AG09319 (cell line): ENCODE measurements at regions not wholly inside any gene's neighbourhood (a gene's known extent, or its start where the extent isn't known, plus 50 kb on each side); places are given as distances from the start of the nearest gene placed in this dataset.
"Not testable (repeated sequence)": the region's sequence is repeated elsewhere in the genome, so short reads cannot be mapped to it uniquely, and the experiment has no call there.

ENCODE experiments used
- DNase-seq: peaks from one replicate; pipeline ENCODE4 v3.0.0-alpha.2; 2010; ENCODE audit warnings: low read depth; ENCODE audit errors: extremely low read depth
- TF ChIP-seq, protein P1 (sequence below): IDR thresholded peaks from 2 replicates; pipeline ENCODE4 v1.5.1; 2011; ENCODE audit warnings: low read depth, mild to moderate bottlenecking, inconsistent platforms, low read length, moderate library complexity

DNA sequence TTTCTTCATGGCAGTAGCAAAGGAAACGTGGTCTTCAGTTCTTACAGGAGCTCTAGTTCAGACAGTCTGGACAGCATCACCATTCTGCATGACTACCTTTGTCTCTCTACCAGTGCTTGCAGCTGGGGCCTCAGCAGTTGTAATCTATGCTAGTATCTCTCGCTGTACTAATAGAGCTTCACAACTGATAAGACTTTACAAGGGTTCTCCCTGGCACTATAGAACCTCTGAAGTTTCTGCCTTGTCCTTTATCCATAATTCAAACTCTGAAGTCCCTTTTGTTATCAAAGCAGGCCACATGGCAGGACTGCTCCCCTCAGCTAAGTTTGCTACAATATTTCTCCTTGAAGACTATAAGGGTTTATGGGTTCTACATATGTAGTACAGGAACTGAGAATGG is 842.1 kb upstream of the ADGRB3 start:
- TF ChIP-seq, protein P1, sequence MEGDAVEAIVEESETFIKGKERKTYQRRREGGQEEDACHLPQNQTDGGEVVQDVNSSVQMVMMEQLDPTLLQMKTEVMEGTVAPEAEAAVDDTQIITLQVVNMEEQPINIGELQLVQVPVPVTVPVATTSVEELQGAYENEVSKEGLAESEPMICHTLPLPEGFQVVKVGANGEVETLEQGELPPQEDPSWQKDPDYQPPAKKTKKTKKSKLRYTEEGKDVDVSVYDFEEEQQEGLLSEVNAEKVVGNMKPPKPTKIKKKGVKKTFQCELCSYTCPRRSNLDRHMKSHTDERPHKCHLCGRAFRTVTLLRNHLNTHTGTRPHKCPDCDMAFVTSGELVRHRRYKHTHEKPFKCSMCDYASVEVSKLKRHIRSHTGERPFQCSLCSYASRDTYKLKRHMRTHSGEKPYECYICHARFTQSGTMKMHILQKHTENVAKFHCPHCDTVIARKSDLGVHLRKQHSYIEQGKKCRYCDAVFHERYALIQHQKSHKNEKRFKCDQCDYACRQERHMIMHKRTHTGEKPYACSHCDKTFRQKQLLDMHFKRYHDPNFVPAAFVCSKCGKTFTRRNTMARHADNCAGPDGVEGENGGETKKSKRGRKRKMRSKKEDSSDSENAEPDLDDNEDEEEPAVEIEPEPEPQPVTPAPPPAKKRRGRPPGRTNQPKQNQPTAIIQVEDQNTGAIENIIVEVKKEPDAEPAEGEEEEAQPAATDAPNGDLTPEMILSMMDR: no peak
- no peak for DNase-seq

- TF ChIP-seq, protein P1: no peak
Measured at GRCh38 chr6:67790569-67790968, 844.5 kb upstream of the ADGRB3 start.

DNA sequence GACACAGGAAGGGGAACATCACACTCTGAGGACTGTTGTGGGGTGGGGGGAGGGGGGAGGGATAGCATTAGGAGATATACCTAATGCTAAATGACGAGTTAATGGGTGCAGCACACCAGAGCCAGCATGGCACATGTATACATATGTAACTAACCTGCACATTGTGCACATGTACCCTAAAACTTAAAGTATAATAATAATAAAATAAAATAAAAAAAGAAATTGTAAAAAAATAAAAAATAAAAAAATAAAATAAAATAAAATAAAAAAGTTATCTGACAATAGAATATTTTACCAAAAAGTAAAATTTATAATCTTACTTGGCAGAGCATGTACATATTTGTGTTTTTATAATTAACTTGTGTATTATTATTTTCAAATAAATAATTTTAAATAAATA is 848.0 kb upstream of the ADGRB3 start:
- DNase-seq: not testable (repeated sequence)

More at GRCh38 chr6:67790569-67790968, 844.5 kb upstream of the ADGRB3 start:
- DNase-seq: no peak

DNA sequence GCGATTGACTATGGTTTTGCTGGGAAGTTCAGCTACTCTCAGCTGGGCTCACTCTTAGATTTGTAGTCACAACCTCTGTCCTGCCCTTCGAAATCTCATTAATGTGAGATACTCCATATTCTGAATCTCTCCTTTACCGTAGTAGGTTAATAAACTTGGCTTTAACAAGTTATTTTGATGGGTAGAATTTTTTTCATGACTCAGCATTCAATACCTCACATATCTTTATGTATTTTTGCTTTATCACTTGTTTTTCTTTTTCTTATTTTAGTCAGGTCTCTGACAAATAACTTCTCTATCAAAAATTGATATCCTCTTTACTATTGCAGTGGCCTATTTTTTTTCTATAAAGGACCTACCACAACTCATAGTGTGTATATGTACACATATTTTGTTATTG is 855.2 kb upstream of the ADGRB3 start:
- TF ChIP-seq, protein P1: no peak
- no peak for DNase-seq

DNA sequence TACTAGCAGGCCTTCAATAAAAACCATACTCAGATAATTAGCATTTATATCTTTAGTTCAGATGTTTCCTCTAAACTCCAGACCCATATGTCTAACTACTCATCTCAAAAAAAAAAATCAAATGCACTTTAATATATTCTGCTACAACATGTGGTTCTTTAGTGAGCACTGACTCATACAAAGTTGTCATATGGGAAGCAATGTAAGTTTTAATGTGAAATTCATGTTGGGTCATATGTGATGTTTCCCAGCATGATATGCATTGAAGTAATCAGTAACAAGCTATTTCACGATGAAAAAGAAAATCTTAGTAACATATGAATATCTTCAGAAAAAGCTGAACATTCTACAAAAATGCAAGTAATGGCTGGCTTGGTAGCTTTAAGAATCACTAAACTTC is 859.7 kb upstream of the ADGRB3 start:
- TF ChIP-seq, protein P1: no peak

DNA sequence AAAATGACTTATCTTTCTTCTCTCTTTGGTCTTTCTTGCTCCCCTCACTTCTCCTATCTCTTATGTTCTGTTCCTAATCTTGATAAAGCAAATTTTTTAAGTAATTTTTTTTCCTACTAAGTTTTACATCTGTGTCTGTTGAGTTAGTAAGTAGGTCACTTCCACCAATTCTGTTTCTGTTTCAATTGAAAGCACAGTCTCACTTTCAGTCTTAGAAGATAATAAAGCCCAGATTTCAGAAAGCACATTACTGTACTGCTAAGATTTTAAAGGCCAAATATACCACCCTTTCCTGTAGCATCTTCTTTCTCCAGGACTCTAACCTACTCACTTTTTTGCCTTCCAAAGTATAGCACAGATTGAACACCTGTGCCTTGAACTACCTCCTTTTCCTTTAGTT is 866.1 kb upstream of the ADGRB3 start:
- TF ChIP-seq, protein P1: no peak
- DNase-seq: no peak

More for the DNA sequence above, 859.7 kb upstream of the ADGRB3 start:
- no peak for DNase-seq

DNA sequence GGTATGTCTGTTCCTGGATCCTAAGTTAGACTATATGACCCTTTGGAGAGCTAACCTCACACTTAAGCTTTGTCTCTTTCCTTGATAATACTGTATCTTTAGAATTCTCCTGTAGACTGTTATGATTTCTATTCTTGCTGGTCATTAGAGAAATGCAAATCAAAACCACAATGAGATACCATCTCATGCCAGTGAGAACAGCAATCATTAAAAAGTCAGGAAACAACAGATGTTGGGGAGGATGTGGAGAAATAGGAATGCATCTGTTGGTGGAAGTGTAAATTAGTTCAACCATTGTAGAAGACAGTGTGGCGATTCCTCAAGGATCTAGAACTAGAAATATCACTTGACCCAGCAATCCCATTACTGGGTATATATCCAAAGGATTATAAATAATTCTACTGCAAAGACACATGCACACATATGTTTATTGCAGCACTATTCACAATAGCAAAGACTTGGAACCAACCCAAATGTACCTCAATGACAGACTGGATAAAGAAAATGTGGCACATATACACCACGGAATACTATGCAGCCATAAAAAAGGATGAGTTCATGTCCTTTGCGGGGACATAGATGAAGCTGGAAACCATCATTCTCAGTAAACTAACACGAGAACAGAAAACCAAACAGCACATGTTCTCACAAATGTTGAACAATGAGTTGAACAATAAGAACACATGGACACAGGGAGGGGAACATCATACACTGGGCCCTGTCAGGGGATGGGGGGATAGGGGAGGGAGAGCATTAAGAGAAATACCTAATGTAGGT is 867.8 kb upstream of the ADGRB3 start:
- DNase-seq: not testable (repeated sequence)

DNA sequence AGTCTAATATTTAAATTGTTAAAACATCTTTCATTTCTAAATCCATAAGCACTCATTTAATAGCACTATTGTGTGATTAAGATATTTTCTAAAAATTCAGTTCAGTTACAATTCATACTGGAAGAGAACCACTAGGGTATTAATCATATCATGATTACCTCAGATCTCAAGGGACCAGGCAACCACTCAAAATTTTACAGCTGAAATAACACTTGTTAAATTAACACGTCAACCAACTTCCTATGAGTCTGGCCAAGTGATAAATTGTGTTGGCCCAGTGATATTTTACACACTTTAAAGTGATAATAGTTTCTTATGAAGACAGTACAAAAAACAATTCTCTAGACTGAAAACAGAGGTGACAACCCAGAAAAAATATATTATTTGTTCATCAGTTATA is 869.0 kb upstream of the ADGRB3 start:
- DNase-seq: no peak
- TF ChIP-seq, protein P1: no peak
